ENCODE measurements at regions not wholly inside any gene's neighbourhood (a gene's known extent, or its start where the extent isn't known, plus 50 kb on each side); places are given as distances from the start of the nearest gene placed in this dataset.

DNA sequence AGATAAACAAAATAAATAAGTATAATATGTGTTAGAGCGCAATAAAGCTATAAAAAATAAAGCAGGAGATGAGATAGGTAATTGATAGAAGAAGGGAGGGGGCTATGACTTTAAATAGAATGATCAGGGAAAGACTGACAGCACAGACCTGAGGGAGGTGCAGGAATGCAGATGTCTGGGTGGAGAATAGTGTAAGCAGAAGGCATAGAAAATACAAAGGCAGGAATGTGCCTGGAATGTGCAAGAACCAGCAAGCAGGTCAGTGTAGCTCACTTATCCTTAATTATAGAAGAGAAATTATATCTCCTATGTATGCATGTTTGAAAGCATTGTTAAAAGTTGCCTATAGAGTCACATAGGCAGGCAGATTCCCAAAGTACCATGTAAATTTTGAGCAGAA, 239.4 kb upstream of the SOX14 start:
- DNase-seq (ENCODE audit: extremely low spot score), result no peak
- POLR2A ChIA-PET, result no interaction called here
- CTCF ChIA-PET, result no interaction called here
- no peak for TF ChIP-seq ZNF384 (IDR thresholded peaks at IDR 0.05)
- no peak for TF ChIP-seq BHLHE40 (IDR thresholded peaks at IDR 0.05; ENCODE audit: borderline replicate concordance)
- TF ChIP-seq ELF4 (IDR thresholded peaks at IDR 0.05), result no peak

DNA sequence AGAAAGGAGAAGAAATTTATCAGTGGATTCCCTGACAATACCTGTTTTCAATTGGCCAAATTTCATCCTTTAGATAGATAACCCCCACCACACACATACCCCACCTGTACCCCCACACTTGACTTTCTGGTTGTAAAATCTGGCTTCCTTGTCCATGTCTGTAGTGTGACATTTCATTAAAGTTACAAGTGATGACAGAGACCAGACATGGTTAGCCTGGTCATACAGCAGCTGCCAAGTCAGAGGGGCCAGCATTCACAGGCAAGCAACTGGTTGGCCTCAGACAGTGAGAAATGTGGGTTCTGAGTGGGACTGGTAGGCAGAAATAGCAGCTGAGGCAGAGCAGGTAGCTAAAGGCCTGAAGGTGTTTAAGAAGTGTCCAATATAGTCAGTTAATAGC, 238.6 kb upstream of the SOX14 start:
- DNase-seq (ENCODE audit: extremely low spot score), result no peak
- CTCF ChIA-PET, result no interaction called here
- POLR2A ChIA-PET, result no interaction called here
- no peak for TF ChIP-seq ELF4 (IDR thresholded peaks at IDR 0.05)
- no peak for TF ChIP-seq TARDBP (IDR thresholded peaks at IDR 0.05)
- TF ChIP-seq FOXM1 (IDR thresholded peaks at IDR 0.05; ENCODE audit: borderline replicate concordance), result no peak
- TF ChIP-seq LEF1 (IDR thresholded peaks at IDR 0.05; ENCODE audit: borderline replicate concordance), result no peak
- no peak for TF ChIP-seq BHLHE40 (IDR thresholded peaks at IDR 0.05; ENCODE audit: borderline replicate concordance)
- TF ChIP-seq FOXK2 (IDR thresholded peaks at IDR 0.05), result no peak
- TF ChIP-seq FOXA1 (IDR thresholded peaks at IDR 0.05), result no peak
- TF ChIP-seq SP1 (IDR thresholded peaks at IDR 0.05), result no peak

DNA sequence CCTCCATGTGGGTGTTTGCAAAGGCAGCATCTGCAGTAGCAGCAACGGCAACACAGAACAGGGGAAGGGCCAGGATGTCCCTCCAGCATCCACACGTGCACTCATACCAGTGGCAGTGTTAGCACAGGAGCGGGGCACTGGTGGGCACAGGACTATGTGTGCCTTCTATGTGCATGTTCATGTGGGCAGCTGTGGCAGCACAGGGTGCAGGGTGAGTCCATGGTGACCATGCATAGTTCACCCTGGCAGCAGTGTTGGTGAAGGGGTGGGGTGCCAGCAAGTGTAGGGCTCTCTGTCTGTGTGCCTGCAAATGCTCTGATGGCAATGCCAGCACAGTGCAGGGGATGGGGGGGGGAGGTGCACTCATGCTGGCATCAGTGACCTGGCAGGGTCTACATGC, 222.1 kb upstream of the SOX14 start:
- DNase-seq (ENCODE audit: extremely low spot score), result no peak
- TF ChIP-seq L3MBTL2 (conservative IDR thresholded peaks at IDR 0.05) (no peak), SP1 (IDR thresholded peaks at IDR 0.05) (no peak), SUZ12 (IDR thresholded peaks at IDR 0.05) (no peak), FOXM1 (IDR thresholded peaks at IDR 0.05; ENCODE audit: borderline replicate concordance) (no peak), NFRKB (IDR thresholded peaks at IDR 0.05) (no peak), ZNF384 (IDR thresholded peaks at IDR 0.05) (no peak), ARNT (IDR thresholded peaks at IDR 0.05) (no peak), CTBP1 (IDR thresholded peaks at IDR 0.05; ENCODE audit: borderline replicate concordance) (no peak)
- POLR2A ChIA-PET, result no interaction called here
- CTCF ChIA-PET, result no interaction called here

DNA sequence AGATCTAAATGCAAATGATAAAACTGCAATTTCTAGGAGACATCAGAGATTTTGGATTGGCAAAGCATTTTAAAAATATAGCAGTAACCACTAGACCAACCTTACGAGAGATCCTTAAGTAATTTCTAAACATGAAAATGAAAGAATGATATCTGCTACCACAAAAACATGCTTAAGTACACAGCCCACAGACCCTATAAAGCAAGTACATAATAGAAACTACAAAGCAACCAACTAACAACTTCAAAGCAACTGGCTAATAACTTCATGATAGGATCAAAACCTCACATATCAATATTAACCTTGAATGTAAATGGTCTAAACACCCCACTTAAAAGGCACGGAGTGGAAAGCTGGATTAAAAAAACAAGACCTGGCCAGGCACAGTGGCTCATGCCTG, 209.9 kb upstream of the SOX14 start:
- TF ChIP-seq ARNT (IDR thresholded peaks at IDR 0.05) (no peak), BHLHE40 (IDR thresholded peaks at IDR 0.05; ENCODE audit: borderline replicate concordance) (no peak), ZNF384 (IDR thresholded peaks at IDR 0.05) (no peak), HDGF (IDR thresholded peaks at IDR 0.05; ENCODE audit: borderline replicate concordance) (no peak), SUZ12 (IDR thresholded peaks at IDR 0.05) (no peak), FOXA1 (IDR thresholded peaks at IDR 0.05) (no peak), FOXK2 (IDR thresholded peaks at IDR 0.05) (no peak)
- ChIA-PET POLR2A (no interaction called here), CTCF (no interaction called here)
- no peak for DNase-seq (ENCODE audit: extremely low spot score)

DNA sequence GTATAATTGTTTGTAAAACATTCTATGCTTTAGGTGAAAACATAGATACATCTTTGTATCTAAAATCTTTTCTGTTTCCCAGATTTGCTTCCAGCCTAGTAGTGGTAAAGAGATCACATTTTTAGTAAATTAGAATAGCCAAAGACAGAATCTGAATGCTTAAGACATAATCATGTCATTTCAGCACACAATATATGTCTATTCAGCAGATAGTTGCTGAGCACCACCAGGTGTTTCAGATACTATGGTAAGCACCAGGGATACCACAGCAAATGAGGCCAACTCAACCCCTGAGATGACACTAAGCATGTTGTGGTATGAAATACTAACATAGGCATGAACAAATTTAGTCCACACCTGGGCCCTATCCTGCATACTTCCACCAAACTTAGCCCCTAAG, 195.2 kb upstream of the SOX14 start:
- CTCF ChIA-PET, result interaction anchor here (0.7 kb wide), 1 partner anchor 1617 kb away, joined by 3 read pairs; no protein-coding TSS in a partner anchor
- POLR2A ChIA-PET, result no interaction called here
- DNase-seq (ENCODE audit: extremely low spot score), result no peak

DNA sequence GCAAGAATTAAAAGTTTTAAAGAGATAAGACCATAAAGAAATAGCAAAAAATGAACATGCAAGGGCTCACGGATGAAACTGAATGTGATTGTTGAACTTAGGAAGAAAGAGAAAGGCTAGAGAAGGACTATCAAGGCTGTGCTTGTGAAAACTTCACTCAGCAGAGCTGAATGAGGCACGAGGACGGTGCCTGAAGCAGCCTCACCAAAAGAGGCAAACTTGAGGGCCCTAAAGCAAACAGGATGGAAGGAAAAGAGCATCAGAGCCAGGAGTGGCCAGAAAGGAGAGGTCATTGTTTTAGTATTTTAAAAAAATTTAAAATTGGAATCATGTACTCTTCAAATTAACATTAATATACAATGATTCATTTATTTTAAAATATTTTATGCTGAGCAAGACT, 191.2 kb upstream of the SOX14 start:
- DNase-seq (ENCODE audit: extremely low spot score), result no peak
- TF ChIP-seq L3MBTL2 (conservative IDR thresholded peaks at IDR 0.05), result no peak
- no peak for TF ChIP-seq ELF4 (IDR thresholded peaks at IDR 0.05)
- TF ChIP-seq SUZ12 (IDR thresholded peaks at IDR 0.05), result no peak
- no peak for TF ChIP-seq ZNF384 (IDR thresholded peaks at IDR 0.05)
- TF ChIP-seq, protein P1, sequence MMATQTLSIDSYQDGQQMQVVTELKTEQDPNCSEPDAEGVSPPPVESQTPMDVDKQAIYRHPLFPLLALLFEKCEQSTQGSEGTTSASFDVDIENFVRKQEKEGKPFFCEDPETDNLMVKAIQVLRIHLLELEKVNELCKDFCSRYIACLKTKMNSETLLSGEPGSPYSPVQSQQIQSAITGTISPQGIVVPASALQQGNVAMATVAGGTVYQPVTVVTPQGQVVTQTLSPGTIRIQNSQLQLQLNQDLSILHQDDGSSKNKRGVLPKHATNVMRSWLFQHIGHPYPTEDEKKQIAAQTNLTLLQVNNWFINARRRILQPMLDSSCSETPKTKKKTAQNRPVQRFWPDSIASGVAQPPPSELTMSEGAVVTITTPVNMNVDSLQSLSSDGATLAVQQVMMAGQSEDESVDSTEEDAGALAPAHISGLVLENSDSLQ (IDR thresholded peaks at IDR 0.05), result no peak
- no peak for TF ChIP-seq FOXK2 (IDR thresholded peaks at IDR 0.05)
- TF ChIP-seq CTBP1 (IDR thresholded peaks at IDR 0.05; ENCODE audit: borderline replicate concordance), result no peak
- TF ChIP-seq FOXM1 (IDR thresholded peaks at IDR 0.05; ENCODE audit: borderline replicate concordance), result no peak
- no peak for TF ChIP-seq NFRKB (IDR thresholded peaks at IDR 0.05)
- ChIA-PET POLR2A (no interaction called here), CTCF (no interaction called here)

More for the DNA sequence above, 195.2 kb upstream of the SOX14 start:
- TF ChIP-seq SP1 (IDR thresholded peaks at IDR 0.05) (no peak), LEF1 (IDR thresholded peaks at IDR 0.05; ENCODE audit: borderline replicate concordance) (no peak), ELF4 (IDR thresholded peaks at IDR 0.05) (no peak)

DNA sequence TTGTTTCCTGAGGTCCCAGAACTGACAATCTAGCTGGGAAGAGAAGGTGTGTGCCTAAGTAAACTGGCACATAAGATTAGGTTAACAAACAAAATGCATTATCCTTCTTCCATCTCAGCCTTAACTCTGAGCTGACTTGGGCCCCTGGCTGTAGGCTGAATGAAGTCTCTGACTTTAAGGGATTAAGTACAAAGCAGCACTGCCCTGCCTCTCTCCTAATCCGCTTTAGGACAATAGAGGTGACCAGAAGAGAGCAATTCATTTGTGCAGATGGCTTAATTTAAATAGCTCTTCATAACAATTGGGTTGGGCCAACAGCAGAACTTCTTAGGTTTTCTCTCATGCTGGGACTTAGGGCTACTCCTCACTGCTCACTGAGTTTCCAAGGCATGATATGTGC, 181.6 kb upstream of the SOX14 start:
- no peak for DNase-seq (ENCODE audit: extremely low spot score)
- ChIA-PET CTCF (no interaction called here), POLR2A (no interaction called here)
- TF ChIP-seq BHLHE40 (IDR thresholded peaks at IDR 0.05; ENCODE audit: borderline replicate concordance) (no peak), TARDBP (IDR thresholded peaks at IDR 0.05) (no peak), ELF4 (IDR thresholded peaks at IDR 0.05) (no peak), SP1 (IDR thresholded peaks at IDR 0.05) (no peak), ARNT (IDR thresholded peaks at IDR 0.05) (no peak), SUZ12 (IDR thresholded peaks at IDR 0.05) (no peak), FOXK2 (IDR thresholded peaks at IDR 0.05) (no peak), L3MBTL2 (conservative IDR thresholded peaks at IDR 0.05) (no peak), CTBP1 (IDR thresholded peaks at IDR 0.05; ENCODE audit: borderline replicate concordance) (no peak), FOXA1 (IDR thresholded peaks at IDR 0.05) (no peak), HDGF (IDR thresholded peaks at IDR 0.05; ENCODE audit: borderline replicate concordance) (no peak), FOXM1 (IDR thresholded peaks at IDR 0.05; ENCODE audit: borderline replicate concordance) (no peak), LEF1 (IDR thresholded peaks at IDR 0.05; ENCODE audit: borderline replicate concordance) (no peak), NFRKB (IDR thresholded peaks at IDR 0.05) (no peak), ZNF384 (IDR thresholded peaks at IDR 0.05) (no peak)
- TF ChIP-seq, protein P1 (IDR thresholded peaks at IDR 0.05), result no peak

DNA sequence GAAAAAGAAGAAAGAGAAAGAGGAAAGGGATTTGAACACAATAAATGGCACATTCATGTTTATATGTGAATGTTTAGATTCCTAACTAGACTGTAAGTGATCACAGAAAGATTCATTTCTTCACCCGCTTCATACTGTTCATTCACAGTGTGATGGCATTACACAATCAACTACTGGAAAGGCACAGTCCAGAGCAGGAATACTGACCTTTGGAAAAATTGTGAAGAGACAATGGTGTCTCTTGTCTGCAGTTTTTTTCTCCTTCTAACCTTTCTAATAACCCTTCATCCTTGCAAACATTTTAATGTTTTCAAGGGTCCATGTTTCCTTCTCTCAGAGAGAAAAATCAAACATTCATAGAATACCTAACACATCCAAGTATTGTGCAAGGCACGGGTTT, 180.9 kb upstream of the SOX14 start:
- POLR2A ChIA-PET, result no interaction called here
- DNase-seq (ENCODE audit: extremely low spot score), result no peak
- CTCF ChIA-PET, result no interaction called here
- TF ChIP-seq ARNT (IDR thresholded peaks at IDR 0.05), result no peak
- TF ChIP-seq LEF1 (IDR thresholded peaks at IDR 0.05; ENCODE audit: borderline replicate concordance), result no peak
- no peak for TF ChIP-seq TARDBP (IDR thresholded peaks at IDR 0.05)
- no peak for TF ChIP-seq NFRKB (IDR thresholded peaks at IDR 0.05)

Measured in HEK293T (cell line).